Fibroblast of mammary gland (primary cell): ENCODE measurements at regions not wholly inside any gene's neighbourhood (a gene's known extent, or its start where the extent isn't known, plus 50 kb on each side); places are given as distances from the start of the nearest gene placed in this dataset.

Experiments used
- DNase-seq: peaks from one replicate; pipeline ENCODE4 v3.0.0-alpha.2; 2010; ENCODE audit warnings: low read depth
- H3K4me3 ChIP-seq: 2 replicates; pipeline ENCODE4 v1.5.1; 2011; ENCODE audit warnings: low read depth, mild to moderate bottlenecking, low read length, moderate library complexity; ENCODE audit not compliant: control insufficient read depth
- TF ChIP-seq, protein P1 (sequence below): conservative IDR thresholded peaks from 2 replicates; pipeline ENCODE4 v1.5.1; 2011; ENCODE audit warnings: low read depth, low read length, inconsistent platforms; ENCODE audit not compliant: control insufficient read depth, insufficient read depth

DNA sequence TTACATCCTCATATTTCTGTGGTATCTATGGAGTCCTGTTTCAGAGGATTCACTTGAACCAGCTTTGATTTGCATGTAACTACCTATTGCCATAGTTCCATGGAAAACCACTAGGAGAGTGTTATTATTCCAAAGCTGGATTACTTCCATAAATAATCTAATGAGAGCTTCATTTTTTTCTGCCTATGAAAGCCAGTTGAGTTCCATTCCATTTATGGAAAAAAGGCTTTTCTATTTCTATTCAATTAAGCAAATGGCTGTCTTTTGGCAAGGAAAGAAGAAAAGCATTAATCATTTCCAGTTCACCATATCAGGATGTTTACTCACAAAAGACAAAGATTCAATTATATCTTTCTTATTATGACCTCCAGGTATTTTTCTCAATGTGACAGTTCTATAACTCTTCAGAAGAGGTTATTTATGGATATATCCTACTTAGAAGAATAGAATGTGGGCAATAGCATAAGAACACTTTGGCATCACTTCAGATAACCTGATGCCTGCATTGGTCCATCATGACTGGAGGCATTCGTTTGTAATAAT is 259.9 kb upstream of the ZPLD1 start:
- TF ChIP-seq, protein P1, sequence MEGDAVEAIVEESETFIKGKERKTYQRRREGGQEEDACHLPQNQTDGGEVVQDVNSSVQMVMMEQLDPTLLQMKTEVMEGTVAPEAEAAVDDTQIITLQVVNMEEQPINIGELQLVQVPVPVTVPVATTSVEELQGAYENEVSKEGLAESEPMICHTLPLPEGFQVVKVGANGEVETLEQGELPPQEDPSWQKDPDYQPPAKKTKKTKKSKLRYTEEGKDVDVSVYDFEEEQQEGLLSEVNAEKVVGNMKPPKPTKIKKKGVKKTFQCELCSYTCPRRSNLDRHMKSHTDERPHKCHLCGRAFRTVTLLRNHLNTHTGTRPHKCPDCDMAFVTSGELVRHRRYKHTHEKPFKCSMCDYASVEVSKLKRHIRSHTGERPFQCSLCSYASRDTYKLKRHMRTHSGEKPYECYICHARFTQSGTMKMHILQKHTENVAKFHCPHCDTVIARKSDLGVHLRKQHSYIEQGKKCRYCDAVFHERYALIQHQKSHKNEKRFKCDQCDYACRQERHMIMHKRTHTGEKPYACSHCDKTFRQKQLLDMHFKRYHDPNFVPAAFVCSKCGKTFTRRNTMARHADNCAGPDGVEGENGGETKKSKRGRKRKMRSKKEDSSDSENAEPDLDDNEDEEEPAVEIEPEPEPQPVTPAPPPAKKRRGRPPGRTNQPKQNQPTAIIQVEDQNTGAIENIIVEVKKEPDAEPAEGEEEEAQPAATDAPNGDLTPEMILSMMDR, result no peak
- H3K4me3 ChIP-seq, result no peak overlapping the region
- DNase-seq, result no peak

DNA sequence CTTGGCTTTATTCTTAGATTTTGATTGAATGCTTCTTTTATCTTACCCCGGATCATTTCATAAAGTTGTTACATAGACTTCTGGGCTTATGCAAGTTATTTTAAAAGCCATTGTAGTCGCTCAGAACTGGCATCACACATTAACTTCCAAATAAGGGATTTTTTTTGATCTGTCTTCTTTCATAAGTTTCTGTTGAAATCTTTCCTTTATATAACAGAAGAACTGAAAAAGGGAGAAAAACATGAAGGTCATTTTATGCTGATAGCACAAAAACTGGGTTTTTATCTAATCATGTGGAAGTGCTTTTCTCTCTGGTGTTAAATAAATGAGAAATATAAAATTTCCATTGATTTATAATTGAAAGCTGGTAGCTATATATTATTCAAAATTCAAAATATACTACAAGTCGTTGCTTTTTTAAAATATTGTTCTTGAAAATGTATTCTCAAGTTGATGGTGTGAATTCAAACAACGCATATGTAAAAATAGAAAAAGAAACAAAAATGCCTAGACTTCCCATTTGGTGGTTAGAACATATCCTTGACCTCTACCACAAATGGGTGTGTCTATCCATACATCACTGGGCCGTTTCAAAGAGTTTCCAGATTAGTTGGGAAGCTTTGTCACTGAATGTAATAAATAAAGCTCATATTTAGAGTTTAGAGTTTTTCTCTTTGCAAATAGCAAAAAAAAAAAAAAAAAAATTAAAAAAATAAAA is 258.3 kb upstream of the ZPLD1 start:
- H3K4me3 ChIP-seq, result no peak overlapping the region
- DNase-seq, result no peak
- TF ChIP-seq, protein P1, result no peak

GRCh38 chr3:102177075-102177755 is 257.6 kb upstream of the ZPLD1 start:
- DNase-seq, result no peak
- TF ChIP-seq, protein P1, result no peak
- H3K4me3 ChIP-seq, result no peak overlapping the region

DNA sequence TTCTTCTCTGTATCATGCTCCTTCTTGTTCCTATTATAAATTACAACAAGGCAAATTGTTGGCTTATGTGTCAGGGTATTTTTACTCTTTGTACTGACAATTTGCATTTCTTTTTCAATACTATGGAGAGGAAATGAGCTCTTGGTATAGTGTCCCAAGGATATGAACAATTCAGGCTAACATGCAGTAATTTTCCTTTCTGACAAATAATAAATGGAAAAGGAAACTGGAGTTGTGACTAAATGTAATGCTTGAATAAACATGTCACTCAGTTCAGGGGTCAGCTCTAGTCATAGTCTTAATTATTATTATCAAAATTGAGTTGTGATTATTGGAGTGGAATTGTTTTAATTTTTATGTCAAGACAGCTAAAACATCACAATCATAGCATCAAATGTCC is 256.0 kb upstream of the ZPLD1 start:
- DNase-seq, result no peak
- H3K4me3 ChIP-seq, result no peak overlapping the region
- TF ChIP-seq, protein P1, result no peak

DNA sequence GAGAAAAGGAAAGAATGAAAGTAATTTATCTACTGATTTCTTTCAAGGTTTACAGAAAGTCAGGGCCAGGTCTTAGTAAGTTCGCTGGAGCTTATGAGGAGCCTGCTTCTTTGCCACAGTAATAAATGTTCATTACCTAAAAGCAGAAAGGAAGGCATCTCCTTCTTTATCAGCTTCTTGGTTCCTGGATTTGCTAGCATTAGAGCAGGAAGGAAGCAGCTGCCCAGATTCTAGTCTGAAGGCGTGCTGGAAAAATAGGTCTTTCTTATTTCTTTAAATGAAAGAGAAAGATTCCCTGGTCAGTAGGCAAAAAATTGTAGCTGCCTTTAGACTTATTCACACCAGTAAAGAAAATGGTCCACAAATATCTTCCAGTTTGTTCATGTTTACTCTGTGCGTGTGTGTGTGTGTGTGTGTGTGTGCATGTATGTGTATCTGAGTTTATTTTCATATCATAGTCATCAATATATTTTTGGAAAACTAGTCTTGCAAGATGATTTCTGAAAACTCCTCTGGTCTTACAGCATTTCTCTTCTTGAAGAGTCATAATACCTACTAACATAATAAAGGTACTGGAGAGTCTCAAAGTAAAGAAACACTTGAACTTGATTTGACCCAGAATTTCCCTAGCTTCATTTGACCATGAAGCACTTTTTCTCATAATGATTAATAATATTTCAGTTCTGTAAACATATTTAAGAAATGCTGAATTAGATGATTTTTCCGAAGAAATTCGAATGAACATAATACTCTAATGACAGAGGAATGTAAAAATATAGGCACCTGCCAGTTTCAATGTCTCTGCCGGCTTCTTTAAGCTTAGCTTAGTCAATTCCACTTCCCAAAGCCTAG is 255.3 kb upstream of the ZPLD1 start:
- DNase-seq, result no peak
- TF ChIP-seq, protein P1, result no peak
- H3K4me3 ChIP-seq, result no peak overlapping the region

DNA sequence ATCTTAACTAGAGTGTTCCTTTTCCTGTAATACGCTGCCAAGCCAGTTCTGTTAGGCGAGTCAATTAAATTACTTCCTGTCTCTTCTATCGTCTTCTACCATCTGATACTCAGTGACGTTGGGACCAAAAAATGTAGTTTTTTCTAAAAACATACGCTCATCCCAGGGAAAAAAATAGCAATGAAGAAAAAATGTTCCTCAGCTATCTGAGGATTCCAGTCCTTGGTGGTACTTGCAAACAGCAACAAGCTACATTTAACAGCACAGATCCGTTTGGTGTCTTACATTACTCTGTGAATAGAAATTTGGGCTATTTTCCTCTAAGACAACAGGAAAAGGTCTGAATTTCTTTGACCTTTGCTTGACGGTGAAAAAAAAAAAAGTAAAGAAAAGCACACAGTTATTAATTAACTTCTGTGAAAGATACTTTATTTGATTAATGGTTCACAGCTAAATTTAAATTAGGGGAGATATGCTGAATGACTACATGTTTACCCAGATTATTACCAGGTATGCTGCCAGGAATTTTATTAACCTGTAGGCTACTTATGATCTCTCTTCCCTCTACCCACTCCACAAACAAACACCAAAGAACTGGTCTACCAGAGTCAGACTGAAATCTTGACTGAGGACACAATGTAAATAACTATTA is 254.4 kb upstream of the ZPLD1 start:
- H3K4me3 ChIP-seq, result no peak overlapping the region
- peak; percentile 78 for DNase-seq
- TF ChIP-seq, protein P1, result no peak
